22Rv1 (cell line): ENCODE measurements at regions not wholly inside any gene's neighbourhood (a gene's known extent, or its start where the extent isn't known, plus 50 kb on each side); places are given as distances from the start of the nearest gene placed in this dataset.

Experiments
- H3K27ac ChIP-seq: fragments of 450-650 bp; 2 replicates; pipeline ENCODE4 v1.5.1; 2017
- CTCF ChIP-seq: fragments of 450-650 bp; IDR thresholded peaks from 2 replicates; pipeline ENCODE4 v1.5.1; 2017; ENCODE audit warnings: mild to moderate bottlenecking
- ZFX ChIP-seq: fragments of 450-650 bp; IDR thresholded peaks from 2 replicates; pipeline ENCODE4 v1.6.1; 2017; ENCODE audit warnings: antibody characterized with exemption, borderline replicate concordance

DNA sequence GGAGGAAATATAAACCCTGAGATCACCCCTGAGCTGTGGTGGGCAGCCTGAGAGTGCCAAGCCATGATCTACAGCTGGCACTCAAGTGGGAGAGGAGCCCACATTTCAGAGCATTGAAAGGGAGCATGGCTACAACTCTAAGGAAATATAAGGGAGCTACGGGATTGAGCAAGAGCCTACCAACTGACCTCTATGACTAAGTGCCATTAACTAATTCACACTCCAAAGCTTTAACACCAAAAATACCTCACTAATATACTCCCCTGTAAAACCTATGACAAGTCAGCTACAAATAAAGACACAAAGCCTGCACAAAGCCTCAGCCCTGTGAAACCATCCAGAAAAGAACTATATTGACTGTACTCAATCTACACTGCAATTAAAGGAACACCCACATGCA, 286.8 kb upstream of the RPS23 start:
- no peak for TF ChIP-seq ZFX
- no peak for TF ChIP-seq CTCF
- H3K27ac ChIP-seq, result no peak overlapping the region

DNA sequence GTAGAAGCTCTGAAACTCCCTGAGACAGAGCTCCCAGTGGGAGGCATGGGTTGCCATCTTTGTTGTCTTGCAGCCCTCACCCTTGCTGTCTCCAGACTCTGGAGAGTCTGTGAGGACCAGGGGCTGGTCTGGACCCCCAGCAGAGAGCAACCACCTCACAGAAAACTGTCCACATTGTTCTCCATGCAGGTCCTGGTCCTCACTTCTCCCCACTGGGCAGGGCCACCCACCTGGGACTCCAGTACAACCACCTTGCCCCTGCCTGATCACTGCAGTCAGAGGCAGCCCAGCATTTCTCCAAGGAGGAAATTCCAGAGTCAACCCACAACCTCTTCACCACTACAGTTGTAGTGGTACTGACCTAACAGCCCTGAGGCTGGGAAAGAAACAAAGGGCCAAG, 285.6 kb upstream of the RPS23 start:
- H3K27ac ChIP-seq, result no peak overlapping the region
- TF ChIP-seq ZFX (no peak), CTCF (no peak)

DNA sequence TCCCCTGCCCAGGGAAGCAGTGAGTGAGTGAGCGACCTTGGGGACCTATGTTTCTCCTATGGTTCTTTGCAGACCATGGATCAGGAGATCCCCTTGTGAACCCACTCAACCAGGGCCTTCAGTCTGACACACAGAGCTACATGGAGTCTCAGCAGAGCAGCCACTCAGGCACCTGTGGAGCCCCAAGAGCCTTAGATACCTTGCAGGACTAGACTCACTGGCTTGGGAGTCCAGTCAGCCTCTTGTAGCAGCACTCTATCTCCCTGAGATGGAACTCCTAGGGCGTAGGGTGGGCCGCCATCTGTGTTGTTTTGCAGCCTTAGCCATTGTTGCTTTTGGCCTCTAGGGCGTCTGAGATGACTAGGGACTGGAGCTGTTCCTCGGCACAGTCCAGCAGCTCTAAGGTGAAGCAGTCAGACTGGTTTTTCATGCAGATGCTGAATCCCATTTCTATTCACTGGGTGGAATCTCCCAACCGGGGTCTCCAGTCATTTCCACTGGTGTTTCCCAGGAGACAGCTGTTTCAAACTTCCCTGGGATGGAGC, 284.6 kb upstream of the RPS23 start:
- TF ChIP-seq ZFX, result no peak
- no peak overlapping the region for H3K27ac ChIP-seq

DNA sequence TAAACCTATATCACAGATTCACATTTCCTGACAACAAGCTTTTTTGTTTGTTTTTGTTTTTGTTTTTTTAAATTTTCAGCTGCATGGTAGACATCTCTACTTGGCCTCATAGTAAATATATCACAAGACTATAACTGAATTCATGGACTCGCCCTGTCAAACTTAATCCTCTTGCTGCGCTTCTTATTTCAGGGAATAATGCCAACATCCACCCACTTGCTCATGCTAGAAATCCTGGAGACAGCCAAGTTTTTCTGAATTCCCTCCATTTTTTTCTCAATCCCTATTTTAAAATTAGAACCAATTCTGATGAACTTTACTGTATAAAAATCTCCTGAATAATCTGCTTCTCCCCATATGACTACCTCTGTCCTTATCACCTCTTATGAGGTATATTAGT, 283.6 kb upstream of the RPS23 start:
- H3K27ac ChIP-seq, result no peak overlapping the region
- TF ChIP-seq CTCF (no peak), ZFX (no peak)

- no peak overlapping the region for H3K27ac ChIP-seq
- TF ChIP-seq CTCF (no peak), ZFX (no peak)
Measured at GRCh38 chr5:82560969-82561368, 282.8 kb upstream of the RPS23 start.

DNA sequence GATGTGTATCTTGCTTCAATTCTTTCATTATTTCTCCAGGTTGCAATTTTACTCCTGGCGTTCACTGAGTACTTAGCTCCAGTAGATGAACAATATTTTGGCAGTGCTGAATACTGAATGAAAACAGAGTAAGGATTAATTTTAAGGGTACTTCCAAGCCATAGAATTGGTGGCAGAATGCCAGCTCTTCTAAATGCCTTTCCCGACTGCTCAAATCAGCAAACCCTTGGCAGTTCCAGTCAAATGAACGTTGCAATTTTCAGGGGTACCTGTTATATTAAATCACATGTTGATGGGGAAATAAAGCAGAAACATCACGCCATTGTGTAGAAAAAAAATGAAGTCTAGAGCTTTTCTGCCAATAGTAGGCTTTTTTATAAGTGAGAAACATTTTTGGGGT, 282.4 kb upstream of the RPS23 start:
- TF ChIP-seq ZFX (no peak), CTCF (no peak)
- no peak overlapping the region for H3K27ac ChIP-seq

GRCh38 chr5:82551840-82552385, 273.8 kb upstream of the RPS23 start:
- TF ChIP-seq CTCF, result no peak
- TF ChIP-seq ZFX, result no peak
- H3K27ac ChIP-seq, result no peak overlapping the region

DNA sequence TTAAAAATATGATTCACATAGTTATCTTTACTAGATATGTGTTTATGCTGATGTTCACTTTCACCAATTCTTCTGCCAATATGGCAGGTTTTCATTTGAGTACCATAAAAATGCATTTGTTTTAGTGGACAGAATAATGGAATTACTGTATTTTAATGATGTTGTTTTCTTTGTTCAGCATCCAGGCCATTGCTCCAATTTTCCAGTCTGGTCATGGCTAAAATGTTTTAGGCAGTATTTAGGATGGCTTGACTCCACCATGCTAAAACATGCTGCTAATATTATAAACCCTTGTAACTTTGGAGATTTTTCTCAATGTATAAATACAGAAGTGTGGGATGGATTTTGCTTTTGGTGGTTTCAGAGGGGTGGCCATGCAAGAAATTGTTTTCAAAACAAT, 273.0 kb upstream of the RPS23 start:
- no peak overlapping the region for H3K27ac ChIP-seq
- no peak for TF ChIP-seq ZFX
- TF ChIP-seq CTCF, result no peak
